GM23338 (cell line): ENCODE measurements at regions not wholly inside any gene's neighbourhood (a gene's known extent, or its start where the extent isn't known, plus 50 kb on each side); places are given as distances from the start of the nearest gene placed in this dataset.

Experiments used
- ATAC-seq: fragments of 200-7000 bp; cut with Tn5 transposase; 3 replicates; pipeline ENCODE4 v1.9.1; 2020
- DNase-seq: peaks from one replicate; pipeline ENCODE4 v3.0.0-alpha.2; 2015; ENCODE audit warnings: low spot score
- H2AFZ ChIP-seq: fragments of 200-600 bp; sonication (generic); 2 replicates; pipeline ENCODE4 v1.8.0; 2016; ENCODE audit warnings: antibody characterized with exemption, mild to moderate bottlenecking, moderate library complexity
- H3F3A ChIP-seq: fragments of 200-600 bp; sonication (generic); replicated peaks from 2 replicates; pipeline ENCODE4 v1.8.0; 2017; ENCODE audit warnings: antibody characterized with exemption, mixed run types, low read depth
- H3K27ac ChIP-seq: fragments of 200-600 bp; sonication (generic); 2 replicates; pipeline ENCODE4 v1.6.1; 2016; ENCODE audit warnings: low read depth
- H3K27me3 ChIP-seq: fragments of 200-600 bp; sonication (generic); 2 replicates; pipeline ENCODE4 v1.8.0; 2016; ENCODE audit warnings: mild to moderate bottlenecking, mixed run types, moderate library complexity; ENCODE audit not compliant: insufficient read depth
- H3K36me3 ChIP-seq: fragments of 200-600 bp; sonication (generic); 2 replicates; pipeline ENCODE4 v1.8.0; 2016; ENCODE audit warnings: mild to moderate bottlenecking; ENCODE audit not compliant: insufficient read depth
- H3K4me1 ChIP-seq: fragments of 200-600 bp; sonication (generic); 2 replicates; pipeline ENCODE4 v1.8.0; 2016; ENCODE audit warnings: mild to moderate bottlenecking, moderate library complexity; ENCODE audit not compliant: insufficient read depth
- H3K4me2 ChIP-seq: fragments of 200-600 bp; sonication (generic); 2 replicates; pipeline ENCODE4 v1.7.1; 2017; ENCODE audit warnings: mixed run types
- H3K4me3 ChIP-seq: fragments of 200-600 bp; sonication (generic); 2 replicates; pipeline ENCODE4 v1.6.1; 2016; ENCODE audit warnings: mixed run types
- H3K79me2 ChIP-seq: fragments of 200-600 bp; sonication (generic); replicated peaks from 2 replicates; pipeline ENCODE4 v1.8.0; 2017; ENCODE audit warnings: mild to moderate bottlenecking; ENCODE audit not compliant: insufficient read depth
- H3K9me2 ChIP-seq: fragments of 200-600 bp; sonication (generic); 2 replicates; pipeline ENCODE4 v1.8.0; 2017; ENCODE audit not compliant: insufficient read depth
- H4K20me1 ChIP-seq: fragments of 200-600 bp; sonication (generic); replicated peaks from 2 replicates; pipeline ENCODE4 v1.8.0; 2017; ENCODE audit warnings: mild to moderate bottlenecking; ENCODE audit not compliant: insufficient read depth
- H3K27ac Mint-ChIP-seq: 2 replicates; pipeline ENCODE4 v1.8.0; 2020; ENCODE audit warnings: inconsistent platforms, mild to moderate bottlenecking, moderate library complexity, mixed read lengths
- H3K27me3 Mint-ChIP-seq: 3 replicates; pipeline ENCODE4 v1.8.0; 2022; ENCODE audit warnings: low read depth, mild to moderate bottlenecking, moderate library complexity, mixed read lengths, inconsistent platforms; ENCODE audit not compliant: insufficient read depth, poor library complexity
- H3K36me3 Mint-ChIP-seq: 3 replicates; pipeline ENCODE4 v1.8.0; 2021; ENCODE audit warnings: low read depth, mild to moderate bottlenecking, inconsistent platforms, moderate library complexity, mixed read lengths
- H3K4me1 Mint-ChIP-seq: 3 replicates; pipeline ENCODE4 v1.8.0; 2020; ENCODE audit warnings: mild to moderate bottlenecking, inconsistent platforms, mixed read lengths
- H3K4me3 Mint-ChIP-seq: 3 replicates; pipeline ENCODE4 v1.8.0; 2021; ENCODE audit warnings: moderate library complexity, mild to moderate bottlenecking, inconsistent platforms, mixed read lengths
- H3K9me3 Mint-ChIP-seq: 3 replicates; pipeline ENCODE4 v1.8.0; 2020; ENCODE audit warnings: moderate library complexity, mild to moderate bottlenecking, inconsistent platforms, mixed read lengths
- CREB1 ChIP-seq: fragments of 250-450 bp; sonication (Bioruptor Pico); IDR thresholded peaks from 2 replicates; pipeline ENCODE4 v1.5.0; 2020; ENCODE audit warnings: low read depth, mild to moderate bottlenecking, moderate library complexity
- EZH2 ChIP-seq: fragments of 200-600 bp; sonication (generic); IDR thresholded peaks from one replicate; pipeline ENCODE4 v1.8.0; 2017; ENCODE audit warnings: antibody characterized with exemption, mild to moderate bottlenecking, low read depth; ENCODE audit not compliant: unreplicated experiment
- EZH2phosphoT487 ChIP-seq: fragments of 200-600 bp; sonication (generic); IDR thresholded peaks from one replicate; pipeline ENCODE4 v1.8.1; 2018; ENCODE audit warnings: antibody characterized with exemption; ENCODE audit not compliant: unreplicated experiment
- JUNB ChIP-seq: IDR thresholded peaks from one replicate; pipeline ENCODE4 v1.6.1; 2016; ENCODE audit warnings: antibody characterized with exemption; ENCODE audit not compliant: unreplicated experiment
- NANOG ChIP-seq: IDR thresholded peaks from 2 replicates; pipeline ENCODE4 v1.6.1; 2016; ENCODE audit warnings: antibody characterized with exemption, borderline replicate concordance
- POLR2AphosphoS5 ChIP-seq: IDR thresholded peaks from 2 replicates; pipeline ENCODE4 v1.6.1; 2016; ENCODE audit warnings: antibody characterized with exemption, low read depth
- STAT1 ChIP-seq: IDR thresholded peaks from one replicate; pipeline ENCODE4 v1.6.1; 2016; ENCODE audit warnings: antibody characterized with exemption; ENCODE audit not compliant: unreplicated experiment
- ZNF114 ChIP-seq: fragments of 250-450 bp; sonication (Bioruptor Pico); IDR thresholded peaks from 2 replicates; pipeline ENCODE4 v1.5.0; 2020; ENCODE audit warnings: mild to moderate bottlenecking, moderate library complexity
- ZNF331 ChIP-seq: fragments of 250-450 bp; sonication (Bioruptor Pico); IDR thresholded peaks from 2 replicates; pipeline ENCODE4 v1.5.0; 2020; ENCODE audit warnings: low read depth, mild to moderate bottlenecking, moderate library complexity
- TF ChIP-seq, protein P1 (sequence below): fragments of 250-450 bp; sonication (Bioruptor Pico); IDR thresholded peaks from 2 replicates; pipeline ENCODE4 v1.5.0; 2020; ENCODE audit warnings: mild to moderate bottlenecking, moderate library complexity
- TF ChIP-seq, protein P2 (sequence below): IDR thresholded peaks from one replicate; pipeline ENCODE4 v1.6.1; 2018; ENCODE audit warnings: antibody characterized with exemption; ENCODE audit not compliant: unreplicated experiment
- TF ChIP-seq, protein P3 (sequence below), 2 experiments: fragments of 200-600 bp in 1 of 2; sonication (generic) in 1 of 2; conservative IDR thresholded peaks; 2 replicates each; pipeline versions ENCODE4 v1.5.1 to v1.6.1; 2016 to 2017; ENCODE audit warnings: antibody characterized with exemption in 2 of 2, low read depth in 2 of 2, mild to moderate bottlenecking in 2 of 2, moderate library complexity in 1 of 2
- TF ChIP-seq, protein P4 (sequence below): IDR thresholded peaks from 2 replicates; pipeline ENCODE4 v1.6.1; 2016; ENCODE audit warnings: antibody characterized with exemption

DNA sequence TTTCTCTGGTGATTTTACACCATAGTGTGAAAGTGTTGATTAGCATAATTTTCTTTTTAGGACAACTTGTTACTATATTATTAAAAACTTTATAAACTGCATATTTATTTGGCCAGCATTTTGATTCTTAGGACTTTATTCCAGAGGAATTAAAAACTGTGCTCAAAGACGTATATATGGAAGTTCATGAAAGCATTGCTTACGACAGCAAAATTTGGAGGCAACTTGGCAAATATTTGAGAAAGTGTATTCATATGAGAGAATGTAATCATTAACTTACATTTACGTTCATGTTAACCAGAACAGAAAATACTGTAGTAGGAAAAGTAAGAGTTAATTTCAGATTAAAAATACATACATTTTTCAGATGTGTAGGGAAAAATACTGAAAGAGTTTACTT lies 203.1 kb downstream of the JCAD start:
- Mint-ChIP-seq H3K36me3 (no peaks in the 10 kb centered on the region), H3K4me3 (no peak overlapping the region), H3K27ac (no peak overlapping the region), H3K4me1 (peaks cover 8% of the 10 kb centered on the region), H3K27me3 (peaks cover 8% of the 10 kb centered on the region), H3K9me3 (no peaks in the 10 kb centered on the region)
- Histone ChIP-seq H3F3A (no peaks in the 10 kb centered on the region), H3K36me3 (no peaks in the 10 kb centered on the region), H3K79me2 (no peaks in the 10 kb centered on the region), H3K27ac (no peak overlapping the region), H4K20me1 (no peaks in the 10 kb centered on the region), H3K4me2 (no peak overlapping the region), H3K4me1 (no peaks in the 10 kb centered on the region), H3K9me2 (no peaks in the 10 kb centered on the region), H3K4me3 (no peak overlapping the region), H3K27me3 (no peaks in the 10 kb centered on the region), H2AFZ (no peak overlapping the region)
- DNase-seq = no peak
- ATAC-seq = no peak
- TF ChIP-seq, protein P1, sequence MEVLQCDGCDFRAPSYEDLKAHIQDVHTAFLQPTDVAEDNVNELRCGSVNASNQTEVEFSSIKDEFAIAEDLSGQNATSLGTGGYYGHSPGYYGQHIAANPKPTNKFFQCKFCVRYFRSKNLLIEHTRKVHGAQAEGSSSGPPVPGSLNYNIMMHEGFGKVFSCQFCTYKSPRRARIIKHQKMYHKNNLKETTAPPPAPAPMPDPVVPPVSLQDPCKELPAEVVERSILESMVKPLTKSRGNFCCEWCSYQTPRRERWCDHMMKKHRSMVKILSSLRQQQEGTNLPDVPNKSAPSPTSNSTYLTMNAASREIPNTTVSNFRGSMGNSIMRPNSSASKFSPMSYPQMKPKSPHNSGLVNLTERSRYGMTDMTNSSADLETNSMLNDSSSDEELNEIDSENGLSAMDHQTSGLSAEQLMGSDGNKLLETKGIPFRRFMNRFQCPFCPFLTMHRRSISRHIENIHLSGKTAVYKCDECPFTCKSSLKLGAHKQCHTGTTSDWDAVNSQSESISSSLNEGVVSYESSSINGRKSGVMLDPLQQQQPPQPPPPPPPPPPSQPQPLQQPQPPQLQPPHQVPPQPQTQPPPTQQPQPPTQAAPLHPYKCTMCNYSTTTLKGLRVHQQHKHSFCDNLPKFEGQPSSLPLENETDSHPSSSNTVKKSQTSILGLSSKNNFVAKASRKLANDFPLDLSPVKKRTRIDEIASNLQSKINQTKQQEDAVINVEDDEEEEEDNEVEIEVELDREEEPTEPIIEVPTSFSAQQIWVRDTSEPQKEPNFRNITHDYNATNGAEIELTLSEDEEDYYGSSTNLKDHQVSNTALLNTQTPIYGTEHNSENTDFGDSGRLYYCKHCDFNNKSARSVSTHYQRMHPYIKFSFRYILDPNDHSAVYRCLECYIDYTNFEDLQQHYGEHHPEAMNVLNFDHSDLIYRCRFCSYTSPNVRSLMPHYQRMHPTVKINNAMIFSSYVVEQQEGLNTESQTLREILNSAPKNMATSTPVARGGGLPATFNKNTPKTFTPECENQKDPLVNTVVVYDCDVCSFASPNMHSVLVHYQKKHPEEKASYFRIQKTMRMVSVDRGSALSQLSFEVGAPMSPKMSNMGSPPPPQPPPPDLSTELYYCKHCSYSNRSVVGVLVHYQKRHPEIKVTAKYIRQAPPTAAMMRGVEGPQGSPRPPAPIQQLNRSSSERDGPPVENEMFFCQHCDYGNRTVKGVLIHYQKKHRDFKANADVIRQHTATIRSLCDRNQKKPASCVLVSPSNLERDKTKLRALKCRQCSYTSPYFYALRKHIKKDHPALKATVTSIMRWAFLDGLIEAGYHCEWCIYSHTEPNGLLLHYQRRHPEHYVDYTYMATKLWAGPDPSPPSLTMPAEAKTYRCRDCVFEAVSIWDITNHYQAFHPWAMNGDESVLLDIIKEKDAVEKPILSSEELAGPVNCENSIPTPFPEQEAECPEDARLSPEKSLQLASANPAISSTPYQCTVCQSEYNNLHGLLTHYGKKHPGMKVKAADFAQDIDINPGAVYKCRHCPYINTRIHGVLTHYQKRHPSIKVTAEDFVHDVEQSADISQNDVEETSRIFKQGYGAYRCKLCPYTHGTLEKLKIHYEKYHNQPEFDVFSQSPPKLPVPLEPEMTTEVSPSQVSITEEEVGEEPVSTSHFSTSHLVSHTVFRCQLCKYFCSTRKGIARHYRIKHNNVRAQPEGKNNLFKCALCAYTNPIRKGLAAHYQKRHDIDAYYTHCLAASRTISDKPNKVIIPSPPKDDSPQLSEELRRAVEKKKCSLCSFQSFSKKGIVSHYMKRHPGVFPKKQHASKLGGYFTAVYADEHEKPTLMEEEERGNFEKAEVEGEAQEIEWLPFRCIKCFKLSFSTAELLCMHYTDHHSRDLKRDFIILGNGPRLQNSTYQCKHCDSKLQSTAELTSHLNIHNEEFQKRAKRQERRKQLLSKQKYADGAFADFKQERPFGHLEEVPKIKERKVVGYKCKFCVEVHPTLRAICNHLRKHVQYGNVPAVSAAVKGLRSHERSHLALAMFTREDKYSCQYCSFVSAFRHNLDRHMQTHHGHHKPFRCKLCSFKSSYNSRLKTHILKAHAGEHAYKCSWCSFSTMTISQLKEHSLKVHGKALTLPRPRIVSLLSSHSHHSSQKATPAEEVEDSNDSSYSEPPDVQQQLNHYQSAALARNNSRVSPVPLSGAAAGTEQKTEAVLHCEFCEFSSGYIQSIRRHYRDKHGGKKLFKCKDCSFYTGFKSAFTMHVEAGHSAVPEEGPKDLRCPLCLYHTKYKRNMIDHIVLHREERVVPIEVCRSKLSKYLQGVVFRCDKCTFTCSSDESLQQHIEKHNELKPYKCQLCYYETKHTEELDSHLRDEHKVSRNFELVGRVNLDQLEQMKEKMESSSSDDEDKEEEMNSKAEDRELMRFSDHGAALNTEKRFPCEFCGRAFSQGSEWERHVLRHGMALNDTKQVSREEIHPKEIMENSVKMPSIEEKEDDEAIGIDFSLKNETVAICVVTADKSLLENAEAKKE (CRISPR knock-in tag) = no peak
- no peak for TF ChIP-seq EZH2phosphoT487
- no peak for TF ChIP-seq POLR2AphosphoS5
- TF ChIP-seq JUNB = no peak
- TF ChIP-seq, protein P2, sequence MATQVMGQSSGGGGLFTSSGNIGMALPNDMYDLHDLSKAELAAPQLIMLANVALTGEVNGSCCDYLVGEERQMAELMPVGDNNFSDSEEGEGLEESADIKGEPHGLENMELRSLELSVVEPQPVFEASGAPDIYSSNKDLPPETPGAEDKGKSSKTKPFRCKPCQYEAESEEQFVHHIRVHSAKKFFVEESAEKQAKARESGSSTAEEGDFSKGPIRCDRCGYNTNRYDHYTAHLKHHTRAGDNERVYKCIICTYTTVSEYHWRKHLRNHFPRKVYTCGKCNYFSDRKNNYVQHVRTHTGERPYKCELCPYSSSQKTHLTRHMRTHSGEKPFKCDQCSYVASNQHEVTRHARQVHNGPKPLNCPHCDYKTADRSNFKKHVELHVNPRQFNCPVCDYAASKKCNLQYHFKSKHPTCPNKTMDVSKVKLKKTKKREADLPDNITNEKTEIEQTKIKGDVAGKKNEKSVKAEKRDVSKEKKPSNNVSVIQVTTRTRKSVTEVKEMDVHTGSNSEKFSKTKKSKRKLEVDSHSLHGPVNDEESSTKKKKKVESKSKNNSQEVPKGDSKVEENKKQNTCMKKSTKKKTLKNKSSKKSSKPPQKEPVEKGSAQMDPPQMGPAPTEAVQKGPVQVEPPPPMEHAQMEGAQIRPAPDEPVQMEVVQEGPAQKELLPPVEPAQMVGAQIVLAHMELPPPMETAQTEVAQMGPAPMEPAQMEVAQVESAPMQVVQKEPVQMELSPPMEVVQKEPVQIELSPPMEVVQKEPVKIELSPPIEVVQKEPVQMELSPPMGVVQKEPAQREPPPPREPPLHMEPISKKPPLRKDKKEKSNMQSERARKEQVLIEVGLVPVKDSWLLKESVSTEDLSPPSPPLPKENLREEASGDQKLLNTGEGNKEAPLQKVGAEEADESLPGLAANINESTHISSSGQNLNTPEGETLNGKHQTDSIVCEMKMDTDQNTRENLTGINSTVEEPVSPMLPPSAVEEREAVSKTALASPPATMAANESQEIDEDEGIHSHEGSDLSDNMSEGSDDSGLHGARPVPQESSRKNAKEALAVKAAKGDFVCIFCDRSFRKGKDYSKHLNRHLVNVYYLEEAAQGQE = no peak
- TF ChIP-seq EZH2 = no peak
- TF ChIP-seq, protein P3, sequence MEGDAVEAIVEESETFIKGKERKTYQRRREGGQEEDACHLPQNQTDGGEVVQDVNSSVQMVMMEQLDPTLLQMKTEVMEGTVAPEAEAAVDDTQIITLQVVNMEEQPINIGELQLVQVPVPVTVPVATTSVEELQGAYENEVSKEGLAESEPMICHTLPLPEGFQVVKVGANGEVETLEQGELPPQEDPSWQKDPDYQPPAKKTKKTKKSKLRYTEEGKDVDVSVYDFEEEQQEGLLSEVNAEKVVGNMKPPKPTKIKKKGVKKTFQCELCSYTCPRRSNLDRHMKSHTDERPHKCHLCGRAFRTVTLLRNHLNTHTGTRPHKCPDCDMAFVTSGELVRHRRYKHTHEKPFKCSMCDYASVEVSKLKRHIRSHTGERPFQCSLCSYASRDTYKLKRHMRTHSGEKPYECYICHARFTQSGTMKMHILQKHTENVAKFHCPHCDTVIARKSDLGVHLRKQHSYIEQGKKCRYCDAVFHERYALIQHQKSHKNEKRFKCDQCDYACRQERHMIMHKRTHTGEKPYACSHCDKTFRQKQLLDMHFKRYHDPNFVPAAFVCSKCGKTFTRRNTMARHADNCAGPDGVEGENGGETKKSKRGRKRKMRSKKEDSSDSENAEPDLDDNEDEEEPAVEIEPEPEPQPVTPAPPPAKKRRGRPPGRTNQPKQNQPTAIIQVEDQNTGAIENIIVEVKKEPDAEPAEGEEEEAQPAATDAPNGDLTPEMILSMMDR (conservative IDR thresholded peaks at IDR 0.05; ENCODE audit: low read depth in 2 of 2) = no peak
- no peak for TF ChIP-seq CREB1 (CRISPR knock-in tag)
- TF ChIP-seq ZNF331 = no peak
- TF ChIP-seq, protein P4, sequence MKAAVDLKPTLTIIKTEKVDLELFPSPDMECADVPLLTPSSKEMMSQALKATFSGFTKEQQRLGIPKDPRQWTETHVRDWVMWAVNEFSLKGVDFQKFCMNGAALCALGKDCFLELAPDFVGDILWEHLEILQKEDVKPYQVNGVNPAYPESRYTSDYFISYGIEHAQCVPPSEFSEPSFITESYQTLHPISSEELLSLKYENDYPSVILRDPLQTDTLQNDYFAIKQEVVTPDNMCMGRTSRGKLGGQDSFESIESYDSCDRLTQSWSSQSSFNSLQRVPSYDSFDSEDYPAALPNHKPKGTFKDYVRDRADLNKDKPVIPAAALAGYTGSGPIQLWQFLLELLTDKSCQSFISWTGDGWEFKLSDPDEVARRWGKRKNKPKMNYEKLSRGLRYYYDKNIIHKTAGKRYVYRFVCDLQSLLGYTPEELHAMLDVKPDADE = no peak
- TF ChIP-seq NANOG = no peak
- TF ChIP-seq ZNF114 (CRISPR knock-in tag) = no peak
- TF ChIP-seq STAT1 = no peak
